ENCODE measurements at regions not wholly inside any gene's neighbourhood (a gene's known extent, or its start where the extent isn't known, plus 50 kb on each side); places are given as distances from the start of the nearest gene placed in this dataset.

GRCh38 chr6:141675957-141676356 is 456.8 kb upstream of the GJE1 start (continued):
- TF ChIP-seq, protein P1, sequence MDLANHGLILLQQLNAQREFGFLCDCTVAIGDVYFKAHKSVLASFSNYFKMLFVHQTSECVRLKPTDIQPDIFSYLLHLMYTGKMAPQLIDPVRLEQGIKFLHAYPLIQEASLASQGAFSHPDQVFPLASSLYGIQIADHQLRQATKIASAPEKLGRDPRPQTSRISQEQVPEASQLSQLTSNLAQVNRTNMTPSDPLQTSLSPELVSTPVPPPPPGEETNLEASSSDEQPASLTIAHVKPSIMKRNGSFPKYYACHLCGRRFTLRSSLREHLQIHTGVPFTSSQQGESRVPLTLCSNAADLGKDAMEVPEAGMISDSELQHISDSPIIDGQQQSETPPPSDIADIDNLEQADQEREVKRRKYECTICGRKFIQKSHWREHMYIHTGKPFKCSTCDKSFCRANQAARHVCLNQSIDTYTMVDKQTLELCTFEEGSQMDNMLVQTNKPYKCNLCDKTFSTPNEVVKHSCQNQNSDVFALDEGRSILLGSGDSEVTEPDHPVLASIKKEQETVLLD (IDR thresholded peaks at IDR 0.05): no peak
- TF ChIP-seq HNRNPL (IDR thresholded peaks at IDR 0.05; ENCODE audit: low read depth, low read length) (no peak), CREB1 (IDR thresholded peaks at IDR 0.05) (no peak), CREB1 (CRISPR knock-in tag; IDR thresholded peaks at IDR 0.05) (no peak), MAZ (CRISPR knock-in tag; conservative IDR thresholded peaks at IDR 0.05 in 1 of 2, IDR thresholded peaks at IDR 0.05 in 1 of 2) (no peak), PHF21A (IDR thresholded peaks at IDR 0.05; ENCODE audit: borderline replicate concordance, low read depth) (no peak)

DNA sequence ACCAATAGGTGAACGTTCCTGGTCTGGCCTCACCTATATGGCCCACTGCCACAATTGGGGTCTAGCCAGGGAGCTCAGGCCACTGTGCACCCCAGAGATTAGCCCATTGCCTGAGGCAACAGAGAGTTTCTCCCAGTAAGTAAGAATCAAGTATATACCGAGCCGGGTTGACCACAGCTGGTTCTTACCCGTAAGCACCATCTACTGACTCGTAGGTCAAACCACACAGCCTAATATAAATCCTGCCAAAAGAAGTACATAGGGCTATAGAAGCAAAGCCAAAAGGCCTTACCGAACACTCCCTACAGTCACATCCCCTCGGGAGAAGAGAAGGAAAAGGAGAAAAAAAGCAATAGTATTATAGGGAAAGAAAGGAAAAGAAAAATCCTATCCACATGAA is 463.6 kb upstream of the GJE1 start:
- in situ Hi-C loops (cut with MboI): no loop called here
- no peak for DNase-seq (ENCODE audit: extremely low read depth in 1 of 4, low spot score in 3 of 4)
- no peak overlapping the region for H3K27ac ChIP-seq (ENCODE audit: extremely low read depth, low read depth, low read length)
- no peaks in the 10 kb centered on the region for H4K20me1 ChIP-seq (replicated peaks; ENCODE audit: control insufficient read depth, insufficient read depth, low read length)
- no peak for FAIRE-seq
- H3K4me1 ChIP-seq (replicated peaks in 1 of 2; ENCODE audit: control insufficient read depth in 2 of 2, insufficient read depth in 2 of 2, low read length in 2 of 2): no peaks in the 10 kb centered on the region
- no peak overlapping the region for H3K4me3 ChIP-seq
- H3K36me3 ChIP-seq (ENCODE audit: control insufficient read depth, insufficient read depth, low read length): no peaks in the 10 kb centered on the region
- H3K27me3 ChIP-seq (ENCODE audit: control insufficient read depth in 2 of 2, insufficient read depth in 2 of 2, low read length in 2 of 2): no peaks in the 10 kb centered on the region
- intact Hi-C loops (cut with micrococcal nuclease): no loop called here
- ChIA-PET POLR2A (no interaction called here), CTCF (ENCODE audit: low intra/inter-chr PET ratio) (interaction anchor here (0.6 kb wide), 1 partner anchor 392 kb away, joined by 4 read pairs; no protein-coding TSS in a partner anchor)
- 0% methylated on average over 7 of the region's 7 CpGs for WGBS (ENCODE audit: insufficient coverage, low coverage, missing lambda C conversion rate)
- H3K9me1 ChIP-seq (ENCODE audit: control insufficient read depth, insufficient read depth, low read length): no peaks in the 10 kb centered on the region
- H3K9ac ChIP-seq (ENCODE audit: insufficient read depth in 1 of 2, low read depth in 2 of 2, low read length in 2 of 2): no peak overlapping the region
- BruUV-seq (replicated peaks): no TSS peak
- no peak overlapping the region for H2AFZ ChIP-seq (ENCODE audit: low read depth, low read length)
- no peaks in the 10 kb centered on the region for H3K79me2 ChIP-seq (ENCODE audit: control insufficient read depth, insufficient read depth, low read length)
- H3K9me3 ChIP-seq (replicated peaks; ENCODE audit: control insufficient read depth, insufficient read depth, low read depth, low read length): peaks cover 2% of the 10 kb centered on the region
- H3K4me2 ChIP-seq (ENCODE audit: insufficient read depth, low read length): no peak overlapping the region
- ATAC-seq: no peak
- TF ChIP-seq ELF2 (CRISPR knock-in tag; IDR thresholded peaks at IDR 0.05) (no peak), TAF1 (IDR thresholded peaks at IDR 0.05; ENCODE audit: control insufficient read depth, extremely low read depth, insufficient read depth, low read length, severe bottlenecking) (no peak), PRPF4 (IDR thresholded peaks at IDR 0.05; ENCODE audit: insufficient read depth, low read depth, low read length, poor library complexity, severe bottlenecking) (no peak), ZNF584 (CRISPR knock-in tag; IDR thresholded peaks at IDR 0.05; ENCODE audit: low read depth) (no peak), RFX5 (IDR thresholded peaks at IDR 0.05; ENCODE audit: low read depth, low read length) (no peak), ARNT (IDR thresholded peaks at IDR 0.05) (no peak), ZNF609 (CRISPR knock-in tag; IDR thresholded peaks at IDR 0.05; ENCODE audit: borderline replicate concordance) (no peak), ELF4 (CRISPR knock-in tag; IDR thresholded peaks at IDR 0.05) (no peak), POLR2H (tag; IDR thresholded peaks at IDR 0.05; ENCODE audit: low read depth) (no peak), BRD9 (IDR thresholded peaks at IDR 0.05; ENCODE audit: low read depth, partially characterized antibody) (no peak), ZNF707 (CRISPR knock-in tag; conservative IDR thresholded peaks at IDR 0.05) (no peak), BRD4 (IDR thresholded peaks at IDR 0.05) (no peak)

Measured in K562 (cell line).